PC-3 (cell line): ENCODE measurements at regions not wholly inside any gene's neighbourhood (a gene's known extent, or its start where the extent isn't known, plus 50 kb on each side); places are given as distances from the start of the nearest gene placed in this dataset.

Source experiments
- EZH2 ChIP-seq: fragments of 300-600 bp; sonication (generic); IDR thresholded peaks from one replicate; pipeline ENCODE4 v1.6.1; 2017; ENCODE audit warnings: antibody characterized with exemption, mild to moderate bottlenecking, low read length; ENCODE audit not compliant: unreplicated experiment
- TF ChIP-seq, protein P1 (sequence below): fragments of 300-600 bp; sonication (generic); conservative IDR thresholded peaks from 2 replicates; pipeline ENCODE4 v1.5.1; 2017; ENCODE audit warnings: antibody characterized with exemption, low read depth, mild to moderate bottlenecking, low read length

DNA sequence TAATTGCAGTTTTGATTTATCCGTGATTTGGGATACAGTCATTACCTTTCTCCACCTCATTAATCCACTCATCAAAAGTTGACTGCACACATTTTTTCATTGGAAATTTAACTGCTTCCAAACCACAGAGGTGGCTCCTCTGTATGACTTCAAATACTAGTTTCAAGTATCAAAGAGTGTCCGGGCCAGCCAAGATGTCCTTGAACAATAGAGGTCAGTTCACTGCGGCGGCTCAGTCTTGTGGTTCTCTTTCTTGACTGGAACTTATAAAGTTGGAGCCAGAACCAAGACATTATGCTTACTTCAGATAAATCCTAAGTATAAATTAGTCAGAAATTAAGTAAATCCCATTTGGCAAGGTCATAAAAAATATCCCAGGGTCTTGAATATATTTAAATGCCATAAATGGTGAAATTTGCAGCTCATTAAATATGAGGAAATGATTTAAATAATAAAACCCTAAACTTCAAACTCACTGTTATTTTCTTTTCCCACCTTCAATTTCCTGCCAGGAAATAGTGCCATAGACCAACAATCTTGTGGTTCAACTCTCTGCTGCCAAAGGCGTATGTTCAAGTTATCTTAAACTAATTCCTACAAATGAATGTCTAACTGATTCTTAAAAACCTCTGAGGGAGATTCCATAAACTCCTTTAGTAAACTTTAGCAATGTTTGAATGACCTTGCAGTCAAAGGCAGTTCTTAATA is 360.8 kb downstream of the AEBP2 start:
- TF ChIP-seq, protein P1, sequence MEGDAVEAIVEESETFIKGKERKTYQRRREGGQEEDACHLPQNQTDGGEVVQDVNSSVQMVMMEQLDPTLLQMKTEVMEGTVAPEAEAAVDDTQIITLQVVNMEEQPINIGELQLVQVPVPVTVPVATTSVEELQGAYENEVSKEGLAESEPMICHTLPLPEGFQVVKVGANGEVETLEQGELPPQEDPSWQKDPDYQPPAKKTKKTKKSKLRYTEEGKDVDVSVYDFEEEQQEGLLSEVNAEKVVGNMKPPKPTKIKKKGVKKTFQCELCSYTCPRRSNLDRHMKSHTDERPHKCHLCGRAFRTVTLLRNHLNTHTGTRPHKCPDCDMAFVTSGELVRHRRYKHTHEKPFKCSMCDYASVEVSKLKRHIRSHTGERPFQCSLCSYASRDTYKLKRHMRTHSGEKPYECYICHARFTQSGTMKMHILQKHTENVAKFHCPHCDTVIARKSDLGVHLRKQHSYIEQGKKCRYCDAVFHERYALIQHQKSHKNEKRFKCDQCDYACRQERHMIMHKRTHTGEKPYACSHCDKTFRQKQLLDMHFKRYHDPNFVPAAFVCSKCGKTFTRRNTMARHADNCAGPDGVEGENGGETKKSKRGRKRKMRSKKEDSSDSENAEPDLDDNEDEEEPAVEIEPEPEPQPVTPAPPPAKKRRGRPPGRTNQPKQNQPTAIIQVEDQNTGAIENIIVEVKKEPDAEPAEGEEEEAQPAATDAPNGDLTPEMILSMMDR: no peak
- no peak for TF ChIP-seq EZH2
